ENCODE measurements at regions not wholly inside any gene's neighbourhood (a gene's known extent, or its start where the extent isn't known, plus 50 kb on each side); places are given as distances from the start of the nearest gene placed in this dataset.

- TF ChIP-seq CTCF (conservative IDR thresholded peaks at IDR 0.05; ENCODE audit: low read depth, low read length) (no peak), CHD1 (IDR thresholded peaks at IDR 0.05; ENCODE audit: low read depth, low read length) (no peak), POLR2A (IDR thresholded peaks at IDR 0.05; ENCODE audit: low read depth, low read length) (no peak)
These were observed 707.5 kb downstream of the GALC start for GRCh38 chr14:87285506-87285905.

Data from IMR-90 (cell line).